Fibroblast of lung (primary cell): ENCODE measurements at regions not wholly inside any gene's neighbourhood (a gene's known extent, or its start where the extent isn't known, plus 50 kb on each side); places are given as distances from the start of the nearest gene placed in this dataset.

ENCODE experiments used
- EZH2 ChIP-seq: IDR thresholded peaks from 2 replicates; pipeline ENCODE4 v1.5.1; 2012; ENCODE audit warnings: low read length, control low read depth, mild to moderate bottlenecking; ENCODE audit errors: missing control alignments
- TF ChIP-seq, protein P1 (sequence below), 2 donors: IDR thresholded peaks in 1 of 2; conservative IDR thresholded peaks in 1 of 2; 1 replicate in 1 of 2; 2 replicates in 1 of 2; pipeline ENCODE4 v1.5.1; 2011 to 2012; ENCODE audit warnings: low read length in 2 of 2, control low read depth in 1 of 2, inconsistent platforms in 1 of 2, low read depth in 1 of 2, mild to moderate bottlenecking in 1 of 2

DNA sequence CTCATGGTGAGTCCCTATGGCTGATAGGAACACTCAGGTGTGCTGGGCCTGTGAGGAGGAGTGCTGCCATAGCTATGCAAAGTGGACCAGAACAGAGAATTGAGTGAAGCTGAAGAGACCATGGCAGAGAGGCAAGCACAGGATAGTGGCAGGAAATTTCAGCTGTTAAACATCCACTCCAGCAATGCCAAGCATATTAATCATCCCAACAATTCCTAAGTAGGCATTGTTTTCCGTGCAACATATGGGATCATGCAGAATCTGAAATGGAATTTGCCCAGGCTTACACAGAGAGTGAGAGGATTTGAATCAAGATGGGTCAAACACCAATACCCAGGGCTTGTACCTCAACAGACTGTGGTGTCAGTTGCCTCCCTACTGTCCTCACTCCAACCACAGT, 582.6 kb upstream of the UBE2E2 start:
- TF ChIP-seq, protein P1, sequence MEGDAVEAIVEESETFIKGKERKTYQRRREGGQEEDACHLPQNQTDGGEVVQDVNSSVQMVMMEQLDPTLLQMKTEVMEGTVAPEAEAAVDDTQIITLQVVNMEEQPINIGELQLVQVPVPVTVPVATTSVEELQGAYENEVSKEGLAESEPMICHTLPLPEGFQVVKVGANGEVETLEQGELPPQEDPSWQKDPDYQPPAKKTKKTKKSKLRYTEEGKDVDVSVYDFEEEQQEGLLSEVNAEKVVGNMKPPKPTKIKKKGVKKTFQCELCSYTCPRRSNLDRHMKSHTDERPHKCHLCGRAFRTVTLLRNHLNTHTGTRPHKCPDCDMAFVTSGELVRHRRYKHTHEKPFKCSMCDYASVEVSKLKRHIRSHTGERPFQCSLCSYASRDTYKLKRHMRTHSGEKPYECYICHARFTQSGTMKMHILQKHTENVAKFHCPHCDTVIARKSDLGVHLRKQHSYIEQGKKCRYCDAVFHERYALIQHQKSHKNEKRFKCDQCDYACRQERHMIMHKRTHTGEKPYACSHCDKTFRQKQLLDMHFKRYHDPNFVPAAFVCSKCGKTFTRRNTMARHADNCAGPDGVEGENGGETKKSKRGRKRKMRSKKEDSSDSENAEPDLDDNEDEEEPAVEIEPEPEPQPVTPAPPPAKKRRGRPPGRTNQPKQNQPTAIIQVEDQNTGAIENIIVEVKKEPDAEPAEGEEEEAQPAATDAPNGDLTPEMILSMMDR (conservative IDR thresholded peaks at IDR 0.05 in 1 of 2, IDR thresholded peaks at IDR 0.05 in 1 of 2; ENCODE audit: low read depth in 1 of 2, low read length in 2 of 2): no peak
- TF ChIP-seq EZH2: no peak
